B cell (primary cell): ENCODE measurements at regions not wholly inside any gene's neighbourhood (a gene's known extent, or its start where the extent isn't known, plus 50 kb on each side); places are given as distances from the start of the nearest gene placed in this dataset.

Experiments used
- ATAC-seq: fragments of 200-7000 bp; cut with Tn5 transposase; one replicate; pipeline ENCODE4 v1.10.0; 2021; ENCODE audit warnings: low read depth, mild to moderate bottlenecking, moderate number of reproducible peaks, moderate library complexity
- CTCF ChIA-PET: fragments of 350-600 bp; sonication (Branson Sonifier 250); formaldehyde crosslinking; loops from one replicate; lab custom pipeline; 2021; ENCODE audit warnings: antibody characterized with exemption, inconsistent platforms; lab: Charles Lee
- POLR2A ChIA-PET: fragments of 350-600 bp; sonication (Branson Sonifier 250); formaldehyde crosslinking; loops from one replicate; lab custom pipeline; 2021; ENCODE audit warnings: antibody characterized with exemption; lab: Charles Lee
- DNase-seq: peaks from one replicate; pipeline ENCODE4 v3.0.0; 2013
- H2AFZ ChIP-seq: 2 replicates; pipeline ENCODE4 v1.6.1; 2012; ENCODE audit warnings: mild to moderate bottlenecking, low read depth, low read length; ENCODE audit not compliant: insufficient read depth, poor library complexity, severe bottlenecking
- H3K27ac ChIP-seq, 2 donors: 1 replicate in 1 of 2; 2 replicates in 1 of 2; pipeline ENCODE4 v1.5.1; 2012 to 2013; ENCODE audit warnings: low read length in 2 of 2, mild to moderate bottlenecking in 2 of 2, moderate library complexity in 1 of 2
- H3K27me3 ChIP-seq, 4 experiments: fragments of 200-600 bp in 1 of 4; sonication (generic) in 1 of 4; replicated peaks in 1 of 4; 1 replicate in 2 of 4; 2 replicates in 2 of 4; pipeline versions ENCODE4 v1.6.1 to v1.7.0; 2013 to 2016; ENCODE audit warnings: low read length in 3 of 4, mild to moderate bottlenecking in 2 of 4, mixed read lengths in 1 of 4, moderate library complexity in 1 of 4; ENCODE audit not compliant: insufficient read depth in 4 of 4, control insufficient read depth in 3 of 4; ENCODE audit errors: control extremely low read depth in 1 of 4
- H3K36me3 ChIP-seq, 2 experiments: replicated peaks in 1 of 2; 1 replicate in 1 of 2; 2 replicates in 1 of 2; pipeline versions ENCODE4 v1.6.1 to v1.7.1; 2013; ENCODE audit warnings: low read length in 1 of 2; ENCODE audit not compliant: insufficient read depth in 2 of 2, control insufficient read depth in 1 of 2; ENCODE audit errors: control extremely low read depth in 1 of 2, extremely low read depth in 1 of 2
- H3K4me1 ChIP-seq, 2 donors: fragments of 200-600 bp in 1 of 2; sonication (generic) in 1 of 2; 1 replicate in 1 of 2; 2 replicates in 1 of 2; pipeline versions ENCODE4 v1.5.1 to v1.6.1; 2013 to 2017; ENCODE audit warnings: low read length in 2 of 2; ENCODE audit not compliant: control insufficient read depth in 2 of 2, insufficient read depth in 2 of 2
- H3K4me2 ChIP-seq: replicated peaks from 2 replicates; pipeline ENCODE3; 2012; ENCODE audit warnings: mild to moderate bottlenecking, low read depth, low read length; ENCODE audit not compliant: poor library complexity, severe bottlenecking
- H3K4me3 ChIP-seq, 5 experiments: fragments of 200-600 bp in 1 of 5; sonication (generic) in 1 of 5; 1 replicate in 3 of 5; 2 replicates in 2 of 5; pipeline versions ENCODE4 v1.5.1 to v1.7.0; 2011 to 2016; ENCODE audit warnings: low read length in 4 of 5, mild to moderate bottlenecking in 4 of 5, low read depth in 2 of 5, control low read depth in 1 of 5, moderate library complexity in 1 of 5; ENCODE audit not compliant: insufficient read depth in 1 of 5; ENCODE audit errors: control extremely low read depth in 1 of 5, extremely low read depth in 1 of 5
- H3K79me2 ChIP-seq: fragments of 200-600 bp; sonication (generic); one replicate; pipeline ENCODE4 v1.6.0; 2016; ENCODE audit warnings: low read length; ENCODE audit not compliant: control insufficient read depth, insufficient read depth
- H3K9ac ChIP-seq: fragments of 200-600 bp; sonication (generic); 2 replicates; pipeline ENCODE4 v1.6.1; 2017; ENCODE audit warnings: mild to moderate bottlenecking, low read length, moderate library complexity
- H3K9me3 ChIP-seq, 3 donors: one replicate each; pipeline versions ENCODE4 v1.6.1 to v1.7.1; 2013; ENCODE audit warnings: low read length in 2 of 3; ENCODE audit not compliant: control insufficient read depth in 2 of 3, insufficient read depth in 1 of 3; ENCODE audit errors: control extremely low read depth in 1 of 3
- H4K20me1 ChIP-seq: 2 replicates; pipeline ENCODE4 v1.6.0; 2012; ENCODE audit warnings: mild to moderate bottlenecking, low read length; ENCODE audit not compliant: insufficient read depth, control insufficient read depth, poor library complexity, severe bottlenecking
- H3K27ac Mint-ChIP-seq: one replicate; pipeline ENCODE4 v1.8.0; 2021; ENCODE audit warnings: mixed read lengths
- H3K27me3 Mint-ChIP-seq: one replicate; pipeline ENCODE4 v1.8.0; 2021; ENCODE audit warnings: mixed read lengths
- H3K4me1 Mint-ChIP-seq: one replicate; pipeline ENCODE4 v1.8.0; 2021; ENCODE audit warnings: mixed read lengths
- H3K4me3 Mint-ChIP-seq: one replicate; pipeline ENCODE4 v1.8.0; 2021; ENCODE audit warnings: mixed read lengths
- H3K9me3 Mint-ChIP-seq: one replicate; pipeline ENCODE4 v1.8.0; 2022; ENCODE audit warnings: mixed read lengths; ENCODE audit not compliant: insufficient read depth
- CTCF ChIP-seq: fragments of 200-600 bp; IDR thresholded peaks from one replicate; pipeline ENCODE4 v1.8.0; 2022; ENCODE audit warnings: antibody characterized with exemption, mild to moderate bottlenecking
- EZH2 ChIP-seq: IDR thresholded peaks from 2 replicates; pipeline ENCODE4 v1.6.1; 2012; ENCODE audit warnings: borderline replicate concordance, low read depth, mild to moderate bottlenecking, moderate library complexity, low read length; ENCODE audit not compliant: insufficient read depth, poor library complexity, severe bottlenecking
- WGBS: methylation state at CpG from one replicate; pipeline ENCODE4 v1.1.5; 2013; ENCODE audit warnings: missing lambda C conversion rate; ENCODE audit not compliant: insufficient coverage; 5-methylcytosine and 5-hydroxymethylcytosine counted together
- intact Hi-C: fragments of 100-400 bp; cut with micrococcal nuclease; formaldehyde crosslinking; loops from one replicate; pipeline ENCODE4 v1.10.0; 2022

- peaks cover 0 to 16% (median 16%) of the 10 kb centered on the region in 3 donors for H3K9me3 ChIP-seq
- H4K20me1 ChIP-seq, result no peaks in the 10 kb centered on the region
- intact Hi-C loops, result no loop called here
- Mint-ChIP-seq H3K27ac (no peak overlapping the region), H3K9me3 (peaks cover 8% of the 10 kb centered on the region), H3K4me1 (no peaks in the 10 kb centered on the region), H3K4me3 (no peak overlapping the region), H3K27me3 (peaks cover 3% of the 10 kb centered on the region)
- no peak overlapping the region for H3K9ac ChIP-seq
- no peak overlapping the region for H2AFZ ChIP-seq
- CTCF ChIA-PET, result no interaction called here
- no peak overlapping the region for H3K4me3 ChIP-seq
- POLR2A ChIA-PET, result no interaction called here
- no peak overlapping the region for H3K27ac ChIP-seq
- H3K4me1 ChIP-seq, result no peaks in the 10 kb centered on the region
- H3K4me2 ChIP-seq, result no peak overlapping the region
- H3K27me3 ChIP-seq, result peaks cover 0 to 2% (median 0%) of the 10 kb centered on the region in 4 experiments
- H3K36me3 ChIP-seq, result no peaks in the 10 kb centered on the region
- DNase-seq (no peak), ATAC-seq (no peak)
- TF ChIP-seq CTCF (no peak), EZH2 (no peak)
- 100% methylated on average over 3 of the region's 8 CpGs for WGBS
- H3K79me2 ChIP-seq, result no peaks in the 10 kb centered on the region
Measured at GRCh38 chr1:88035578-88035977, 648.5 kb upstream of the PKN2 start.

- intact Hi-C loops, result no loop called here
- H3K4me3 Mint-ChIP-seq, result no peak overlapping the region
- Histone ChIP-seq H2AFZ (no peak overlapping the region), H3K27me3 (no peaks in the 10 kb centered on the region), H3K4me2 (no peak overlapping the region), H3K4me3 (no peak overlapping the region), H3K36me3 (no peaks in the 10 kb centered on the region), H3K9me3 (peaks cover 1 to 16% (median 16%) of the 10 kb centered on the region in 3 donors), H4K20me1 (no peaks in the 10 kb centered on the region), H3K79me2 (no peaks in the 10 kb centered on the region), H3K9ac (no peak overlapping the region), H3K4me1 (no peaks in the 10 kb centered on the region), H3K27ac (no peak overlapping the region)
- POLR2A ChIA-PET, result no interaction called here
- CTCF ChIA-PET, result no interaction called here
- no peak overlapping the region for H3K27ac Mint-ChIP-seq
- peaks cover 8% of the 10 kb centered on the region for H3K9me3 Mint-ChIP-seq
- DNase-seq (no peak), ATAC-seq (no peak)
- H3K4me1 Mint-ChIP-seq, result no peaks in the 10 kb centered on the region
- no peak for TF ChIP-seq EZH2
- WGBS, result 93% methylated on average over 12 of the region's 12 CpGs
- peaks cover 3% of the 10 kb centered on the region for H3K27me3 Mint-ChIP-seq
Measured at GRCh38 chr1:88036345-88037014, 647.6 kb upstream of the PKN2 start.
